GM21529 (cell line): ENCODE measurements at regions not wholly inside any gene's neighbourhood (a gene's known extent, or its start where the extent isn't known, plus 50 kb on each side); places are given as distances from the start of the nearest gene placed in this dataset.

ENCODE experiments used
- ATAC-seq: cut with Tn5 transposase; IDR thresholded peaks from one replicate; pipeline ENCODE4 v1.9.1; 2021; ENCODE audit not compliant: unreplicated experiment

- ATAC-seq = no peak
These were observed 276.2 kb downstream of the NPIPA8 start for GRCh38 chr16:18060351-18060750.

DNA sequence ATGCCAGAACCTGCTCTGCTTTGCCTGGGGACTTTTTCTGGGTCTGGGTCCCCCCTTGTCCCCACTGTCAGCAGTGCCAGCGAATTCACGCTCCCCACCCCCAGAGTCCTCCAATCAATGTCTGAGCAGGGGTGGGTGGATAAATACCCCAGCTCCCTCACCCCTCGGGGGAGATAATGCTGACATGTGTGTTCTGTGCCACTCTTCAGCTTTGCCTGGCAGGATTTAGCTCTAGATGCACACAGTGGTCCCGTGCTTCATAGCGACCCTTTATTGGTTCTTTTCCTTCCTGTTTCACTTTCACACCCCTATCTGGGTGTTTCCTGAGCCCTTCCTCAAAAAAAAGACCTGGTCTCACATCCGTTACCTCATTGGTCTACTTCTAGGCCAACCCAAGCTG is 277.0 kb downstream of the NPIPA8 start:
- no peak for ATAC-seq

GRCh38 chr16:18059089-18059488 is 277.4 kb downstream of the NPIPA8 start:
- no peak for ATAC-seq

DNA sequence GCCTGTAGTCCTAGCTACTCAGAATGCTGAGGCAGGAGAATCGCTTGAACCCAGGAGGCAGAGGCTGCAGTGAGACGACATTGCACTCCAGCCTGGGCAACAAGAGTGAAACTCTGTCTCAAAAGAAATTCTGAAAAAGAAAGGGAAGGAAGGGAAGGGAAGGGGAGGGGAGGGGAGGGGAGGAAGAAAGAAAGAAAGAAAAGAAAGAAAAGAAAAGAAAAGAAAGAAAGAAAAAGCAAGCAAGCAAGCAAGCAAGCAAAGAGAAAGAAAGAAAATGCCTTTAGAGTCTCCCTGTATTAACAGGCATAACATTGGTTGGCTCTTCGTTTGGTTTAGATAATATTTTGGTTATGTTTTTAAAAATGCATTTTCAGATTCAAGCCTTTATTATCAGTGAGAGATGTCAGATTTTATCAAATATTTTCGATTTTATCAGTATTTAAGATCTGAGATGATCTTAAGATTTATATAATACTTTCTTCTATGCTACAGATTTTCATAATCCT is 281.1 kb downstream of the NPIPA8 start:
- ATAC-seq = no peak

DNA sequence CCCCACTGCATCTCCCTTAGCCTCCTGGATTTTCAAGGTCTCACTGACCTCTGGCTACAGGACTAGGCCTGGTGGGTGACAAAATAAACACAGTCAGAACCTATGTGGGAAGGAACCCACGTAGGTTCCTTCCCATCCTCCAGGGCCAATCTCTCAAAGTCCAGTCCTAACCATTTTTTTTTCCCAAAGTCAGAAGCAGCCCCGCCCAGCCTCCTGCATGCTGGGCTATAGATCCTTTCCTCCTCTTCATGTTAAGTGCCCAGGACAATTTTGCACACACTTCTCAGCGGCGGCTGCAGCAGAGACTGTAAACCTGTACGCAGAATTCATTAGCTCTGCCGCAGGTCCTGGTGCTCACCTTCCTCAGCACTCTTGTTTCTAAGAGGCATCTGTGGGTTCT is 285.8 kb downstream of the NPIPA8 start:
- ATAC-seq = no peak

GRCh38 chr16:18050234-18050633 is 286.3 kb downstream of the NPIPA8 start:
- no peak for ATAC-seq

- no peak for ATAC-seq
These were observed 286.9 kb downstream of the NPIPA8 start for GRCh38 chr16:18049547-18050133.

DNA sequence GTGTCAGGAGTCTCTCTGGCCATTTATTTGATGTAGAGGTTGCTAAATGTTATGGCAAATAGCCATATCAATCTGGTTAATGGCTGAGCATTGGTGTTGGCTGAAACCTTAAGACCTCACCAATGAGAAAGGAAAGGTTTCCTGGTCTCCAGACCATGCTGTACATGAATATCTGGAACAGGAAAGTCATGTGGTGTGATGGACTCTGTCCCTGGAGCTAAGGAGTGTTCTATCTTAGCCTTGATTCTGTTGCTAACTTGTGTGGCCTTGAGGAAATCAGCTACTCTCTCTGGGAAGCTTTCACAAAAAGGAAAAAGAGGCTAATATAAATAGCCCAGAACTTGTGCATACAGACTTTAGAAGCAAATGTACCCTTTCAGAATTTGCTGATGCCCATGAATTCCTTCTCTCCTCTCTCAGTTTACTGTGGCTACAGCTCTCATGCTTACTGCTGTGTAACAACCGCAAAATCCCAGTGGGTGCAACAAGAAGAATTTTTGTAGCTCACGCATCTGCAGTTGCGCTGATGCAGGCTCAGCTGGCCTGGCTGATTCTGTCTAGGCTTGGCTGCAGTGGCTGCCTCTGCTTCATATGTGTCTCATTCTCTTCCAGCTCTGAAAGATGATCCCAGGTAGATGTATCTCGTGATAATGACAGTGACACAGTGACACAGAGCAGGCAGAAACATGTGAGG is 287.5 kb downstream of the NPIPA8 start:
- ATAC-seq = no peak

- no peak for ATAC-seq
These were observed 288.8 kb downstream of the NPIPA8 start for GRCh38 chr16:18047761-18048160.

GRCh38 chr16:18045356-18045755 is 291.2 kb downstream of the NPIPA8 start:
- ATAC-seq = no peak

DNA sequence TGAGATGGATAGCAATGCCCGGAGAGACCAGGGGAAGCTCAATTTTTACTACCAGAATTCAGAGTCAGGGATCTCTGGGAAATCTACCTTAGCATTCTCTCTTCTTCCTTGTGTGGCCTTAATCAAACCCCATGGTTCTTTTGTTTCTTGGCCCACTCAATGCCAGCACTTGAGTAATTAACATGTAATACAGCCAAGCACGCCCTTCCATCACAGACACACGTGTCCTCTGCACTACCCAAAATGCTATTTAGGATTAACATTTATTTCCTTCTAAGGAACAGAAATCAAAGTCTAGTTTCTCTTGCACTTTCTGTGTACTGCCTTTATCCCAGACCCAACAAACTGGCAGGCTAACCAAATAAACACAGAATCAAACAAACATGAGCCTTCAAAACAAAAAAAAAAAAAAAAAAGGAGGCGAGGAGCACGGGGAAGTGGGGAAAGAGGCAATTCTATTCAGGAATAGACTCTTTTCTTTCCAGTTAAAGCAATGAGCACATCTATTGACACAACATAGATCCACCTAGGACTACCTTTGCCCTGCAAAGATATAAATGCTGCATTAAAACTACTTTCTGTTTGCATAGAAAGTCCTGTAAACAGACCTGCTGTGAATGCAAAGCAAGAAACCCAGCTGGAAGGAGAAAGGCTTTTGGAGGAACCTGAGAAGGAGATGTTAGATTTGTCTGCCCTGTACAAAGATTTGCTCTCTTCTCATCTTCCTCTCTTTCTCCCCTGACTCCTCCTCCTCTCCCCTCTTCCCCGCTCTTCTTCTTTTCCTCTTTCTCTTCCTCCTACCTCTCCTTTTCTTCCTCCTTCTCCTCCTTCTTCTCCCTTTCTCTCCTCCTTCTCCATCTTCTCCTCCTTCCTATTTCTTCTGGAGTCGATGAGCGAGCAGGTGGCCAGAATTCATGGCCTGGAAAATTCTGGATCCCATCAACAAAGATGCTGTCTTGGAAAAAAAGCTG is 294.4 kb downstream of the NPIPA8 start:
- no peak for ATAC-seq

GRCh38 chr16:18039931-18040330 is 296.6 kb downstream of the NPIPA8 start:
- ATAC-seq = no peak

GRCh38 chr16:18037051-18037450 is 299.5 kb downstream of the NPIPA8 start:
- no peak for ATAC-seq

DNA sequence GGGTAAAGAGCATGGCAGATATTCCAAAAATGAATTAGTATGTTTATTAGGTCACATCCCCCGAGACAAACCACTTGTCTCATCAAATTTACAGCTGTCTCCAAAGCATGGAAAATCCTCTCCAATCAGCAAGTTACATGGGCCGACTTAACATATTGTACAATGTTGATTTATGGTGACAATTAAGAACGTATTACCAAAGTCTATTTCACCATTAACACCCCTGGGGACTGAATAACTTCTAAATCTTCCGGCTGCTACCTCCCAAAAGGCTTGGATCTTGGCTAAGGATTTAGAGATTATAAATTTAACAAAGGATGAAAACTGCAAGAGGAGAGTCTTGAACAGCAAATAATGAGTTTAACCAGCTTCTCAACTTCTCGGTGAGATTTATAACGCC is 311.9 kb downstream of the NPIPA8 start:
- no peak for ATAC-seq

GRCh38 chr16:18018376-18018775 is 318.2 kb downstream of the NPIPA8 start:
- no peak for ATAC-seq

GRCh38 chr16:18013863-18014262 is 322.7 kb downstream of the NPIPA8 start:
- no peak for ATAC-seq

GRCh38 chr16:18008356-18008755 is 328.2 kb downstream of the NPIPA8 start:
- ATAC-seq = no peak

DNA sequence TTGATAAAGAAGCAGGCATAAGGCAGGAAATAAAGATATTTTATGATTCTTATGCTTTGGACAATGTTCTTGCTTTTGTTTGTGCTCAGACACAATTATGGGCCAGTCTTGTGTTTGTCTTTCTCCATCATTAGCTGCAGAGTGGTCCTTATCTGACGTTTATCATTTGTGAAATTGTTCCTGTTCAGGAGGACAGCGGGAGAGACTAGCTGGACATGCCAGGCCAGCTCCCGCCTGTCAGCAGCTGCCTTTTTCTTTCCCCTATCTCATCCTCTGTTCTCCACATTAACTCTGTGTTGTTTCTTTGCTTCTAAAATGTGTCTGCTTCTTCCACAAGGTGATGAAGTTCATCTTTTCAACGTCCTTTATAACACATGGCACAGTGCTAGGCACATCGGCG is 333.5 kb downstream of the NPIPA8 start:
- no peak for ATAC-seq

DNA sequence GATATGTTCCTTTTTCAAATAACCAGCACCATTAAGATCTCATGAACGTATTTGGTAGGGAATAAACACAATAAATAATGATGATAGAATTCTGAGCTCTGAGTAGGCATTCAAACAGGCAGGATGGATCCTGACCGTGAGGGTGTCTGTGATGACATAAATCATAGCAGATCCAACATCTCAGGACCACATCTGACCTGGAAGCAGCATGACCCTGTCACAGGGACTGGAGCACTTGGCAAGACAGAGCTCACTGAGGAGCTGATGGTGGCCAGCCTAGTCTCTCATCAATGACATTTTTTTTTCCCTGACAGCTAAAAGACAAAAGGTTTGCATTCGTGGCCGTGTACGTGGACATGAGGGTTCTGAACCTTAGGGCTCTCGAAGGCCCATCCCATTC is 337.5 kb downstream of the NPIPA8 start:
- ATAC-seq = no peak

DNA sequence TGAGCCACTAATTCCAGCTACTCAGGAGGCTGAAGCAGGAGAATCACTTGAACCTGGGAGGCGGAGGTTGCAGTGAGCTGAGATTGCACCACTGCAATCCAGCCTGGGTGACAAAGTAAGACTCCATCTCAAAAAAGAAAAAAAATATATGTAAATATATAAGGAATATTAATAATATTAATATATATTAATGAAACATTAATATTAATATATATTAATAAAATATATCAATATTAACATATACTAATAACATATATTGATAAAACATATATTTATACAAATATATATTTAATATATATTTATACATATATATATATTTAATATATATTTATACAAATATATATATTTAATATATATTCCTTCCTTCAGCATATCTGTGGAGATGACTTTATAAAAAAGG is 338.0 kb downstream of the NPIPA8 start:
- no peak for ATAC-seq

GRCh38 chr16:17994027-17994426 is 342.5 kb downstream of the NPIPA8 start:
- ATAC-seq = no peak

- no peak for ATAC-seq
These were observed 344.1 kb downstream of the NPIPA8 start for GRCh38 chr16:17992416-17992815.
